GM21390 (cell line): ENCODE measurements at regions not wholly inside any gene's neighbourhood (a gene's known extent, or its start where the extent isn't known, plus 50 kb on each side); places are given as distances from the start of the nearest gene placed in this dataset.

Source experiments
- ATAC-seq: cut with Tn5 transposase; IDR thresholded peaks from one replicate; pipeline ENCODE4 v1.9.1; 2021; ENCODE audit not compliant: unreplicated experiment

- peak; percentile 70 for ATAC-seq
Measured at GRCh38 chr4:112031712-112032328, 113.4 kb upstream of the FAM241A start.

- no peak for ATAC-seq
Measured at GRCh38 chr4:112036886-112037285, 108.4 kb upstream of the FAM241A start.

GRCh38 chr4:112038861-112039260, 106.4 kb upstream of the FAM241A start:
- no peak for ATAC-seq

- ATAC-seq: peak; percentile 92
Measured at GRCh38 chr4:112049119-112049518, 96.1 kb upstream of the FAM241A start.

GRCh38 chr4:112053825-112054350, 91.4 kb upstream of the FAM241A start:
- no peak for ATAC-seq

GRCh38 chr4:112055100-112055499, 90.2 kb upstream of the FAM241A start:
- ATAC-seq: no peak

- ATAC-seq: no peak
Measured at GRCh38 chr4:112057470-112057869, 87.8 kb upstream of the FAM241A start.

GRCh38 chr4:112058433-112058832, 86.8 kb upstream of the FAM241A start:
- no peak for ATAC-seq

- no peak for ATAC-seq
Measured at GRCh38 chr4:112060212-112060611, 85.0 kb upstream of the FAM241A start.

- ATAC-seq: no peak
Measured at GRCh38 chr4:112061207-112061817, 83.9 kb upstream of the FAM241A start.

- no peak for ATAC-seq
Measured at GRCh38 chr4:112063260-112063659, 82.0 kb upstream of the FAM241A start.

- no peak for ATAC-seq
Measured at GRCh38 chr4:112069110-112069509, 76.1 kb upstream of the FAM241A start.

GRCh38 chr4:112073181-112073580, 72.1 kb upstream of the FAM241A start:
- no peak for ATAC-seq

GRCh38 chr4:112075129-112075753, 70.0 kb upstream of the FAM241A start:
- peak; percentile 86 for ATAC-seq

GRCh38 chr4:112075906-112076305, 69.3 kb upstream of the FAM241A start:
- no peak for ATAC-seq

GRCh38 chr4:112076919-112077608, 68.2 kb upstream of the FAM241A start:
- ATAC-seq: peak; percentile 68

- no peak for ATAC-seq
Measured at GRCh38 chr4:112077743-112078142, 67.5 kb upstream of the FAM241A start.

- ATAC-seq: no peak
Measured at GRCh38 chr4:112082954-112083586, 62.2 kb upstream of the FAM241A start.

- ATAC-seq: no peak
Measured at GRCh38 chr4:112083587-112084347, 61.5 kb upstream of the FAM241A start.
